ENCODE measurements at regions not wholly inside any gene's neighbourhood (a gene's known extent, or its start where the extent isn't known, plus 50 kb on each side); places are given as distances from the start of the nearest gene placed in this dataset.
"Not testable (repeated sequence)": the region's sequence is repeated elsewhere in the genome, so short reads cannot be mapped to it uniquely, and the experiment has no call there.

- not testable (repeated sequence) for DNase-seq
These were observed 101.9 kb upstream of the NCOR2 start for GRCh38 chr12:124669271-124669721.

- DNase-seq, result no peak
These were observed 101.2 kb upstream of the NCOR2 start for GRCh38 chr12:124668602-124669001.

GRCh38 chr12:124667506-124668326 lies 100.3 kb upstream of the NCOR2 start:
- no peak for DNase-seq

- no peak for DNase-seq
These were observed 99.4 kb upstream of the NCOR2 start for GRCh38 chr12:124666722-124667259.

- no peak for DNase-seq
These were observed 98.1 kb upstream of the NCOR2 start for GRCh38 chr12:124665511-124665910.

GRCh38 chr12:124664395-124665111 lies 97.1 kb upstream of the NCOR2 start:
- no peak for DNase-seq

- no peak for DNase-seq
These were observed 96.5 kb upstream of the NCOR2 start for GRCh38 chr12:124663771-124664366.

- no peak for DNase-seq
These were observed 95.8 kb upstream of the NCOR2 start for GRCh38 chr12:124663206-124663605.

- no peak for DNase-seq
These were observed 93.9 kb upstream of the NCOR2 start for GRCh38 chr12:124661341-124661740.

- no peak for DNase-seq
These were observed 93.4 kb upstream of the NCOR2 start for GRCh38 chr12:124660851-124661250.

GRCh38 chr12:124658806-124659402 lies 91.5 kb upstream of the NCOR2 start:
- DNase-seq, result no peak

GRCh38 chr12:124658302-124658701 lies 90.9 kb upstream of the NCOR2 start:
- no peak for DNase-seq

GRCh38 chr12:124656947-124657434 lies 89.6 kb upstream of the NCOR2 start:
- DNase-seq, result no peak

- DNase-seq, result no peak
These were observed 88.5 kb upstream of the NCOR2 start for GRCh38 chr12:124655698-124656516.

GRCh38 chr12:124655048-124655697 lies 87.8 kb upstream of the NCOR2 start:
- no peak for DNase-seq

- DNase-seq, result no peak
These were observed 87.2 kb upstream of the NCOR2 start for GRCh38 chr12:124654666-124655047.

- no peak for DNase-seq
These were observed 85.9 kb upstream of the NCOR2 start for GRCh38 chr12:124653169-124653931.

- DNase-seq, result no peak
These were observed 85.2 kb upstream of the NCOR2 start for GRCh38 chr12:124652661-124653060.

GRCh38 chr12:124651516-124652273 lies 84.3 kb upstream of the NCOR2 start:
- DNase-seq, result no peak

GRCh38 chr12:124650912-124651311 lies 83.5 kb upstream of the NCOR2 start:
- no peak for DNase-seq
